Astrocyte (in vitro differentiated cells and primary cell): ENCODE measurements at regions not wholly inside any gene's neighbourhood (a gene's known extent, or its start where the extent isn't known, plus 50 kb on each side); places are given as distances from the start of the nearest gene placed in this dataset.
"Not testable (repeated sequence)": the region's sequence is repeated elsewhere in the genome, so short reads cannot be mapped to it uniquely, and the experiment has no call there.

Experiments
- DNase-seq: peaks from one replicate; pipeline ENCODE4 v3.0.0-alpha.2; 2010; ENCODE audit warnings: low read depth
- FAIRE-seq: peaks from 2 replicates; lab custom pipeline; 2011; peaks lifted over from hg19 to GRCh38; lab: Jason Lieb, UNC
- H2AFZ ChIP-seq: 2 replicates; pipeline ENCODE4 v1.6.0; 2012; ENCODE audit warnings: low read depth, low read length, inconsistent platforms
- H3K27ac ChIP-seq: 2 replicates; pipeline ENCODE4 v1.5.1; 2011; ENCODE audit warnings: low read depth, low read length, inconsistent platforms
- H3K27me3 ChIP-seq: 2 replicates; pipeline ENCODE4 v1.6.0; 2011; ENCODE audit warnings: low read length, inconsistent platforms; ENCODE audit not compliant: insufficient read depth
- H3K36me3 ChIP-seq: 2 replicates; pipeline ENCODE4 v1.5.1; 2011; ENCODE audit warnings: low read length, inconsistent platforms; ENCODE audit not compliant: insufficient read depth
- H3K4me1 ChIP-seq: 2 replicates; pipeline ENCODE4 v1.5.1; 2011; ENCODE audit warnings: low read length, inconsistent platforms; ENCODE audit not compliant: insufficient read depth
- H3K4me2 ChIP-seq: 2 replicates; pipeline ENCODE4 v1.6.0; 2012; ENCODE audit warnings: low read length, inconsistent platforms
- H3K4me3 ChIP-seq: 2 replicates; pipeline ENCODE4 v1.5.1; 2011; ENCODE audit warnings: low read depth, mild to moderate bottlenecking, low read length, inconsistent platforms; ENCODE audit not compliant: insufficient read depth
- H3K79me2 ChIP-seq: 2 replicates; pipeline ENCODE4 v1.6.0; 2012; ENCODE audit warnings: mild to moderate bottlenecking, low read length, inconsistent platforms; ENCODE audit not compliant: insufficient read depth
- H3K9ac ChIP-seq: 2 replicates; pipeline ENCODE4 v1.6.0; 2012; ENCODE audit warnings: mild to moderate bottlenecking, low read length, inconsistent platforms
- H3K9me3 ChIP-seq: 2 replicates; pipeline ENCODE4 v1.5.1; 2012; ENCODE audit warnings: low read depth, mild to moderate bottlenecking, low read length, inconsistent platforms; ENCODE audit not compliant: insufficient read depth
- H4K20me1 ChIP-seq: 2 replicates; pipeline ENCODE4 v1.6.0; 2012; ENCODE audit warnings: low read length, inconsistent platforms; ENCODE audit not compliant: insufficient read depth
- H3K27ac Mint-ChIP-seq: one replicate; pipeline ENCODE4 v1.8.0; 2021; ENCODE audit warnings: mild to moderate bottlenecking, mixed read lengths; ENCODE audit not compliant: unreplicated experiment
- H3K27me3 Mint-ChIP-seq: one replicate; pipeline ENCODE4 v1.8.0; 2021; ENCODE audit warnings: low read depth, mixed read lengths; ENCODE audit not compliant: unreplicated experiment
- H3K36me3 Mint-ChIP-seq: one replicate; pipeline ENCODE4 v1.8.0; 2021; ENCODE audit warnings: low read depth, mixed read lengths; ENCODE audit not compliant: unreplicated experiment
- H3K4me1 Mint-ChIP-seq: one replicate; pipeline ENCODE4 v1.8.0; 2021; ENCODE audit warnings: low read depth, mixed read lengths; ENCODE audit not compliant: unreplicated experiment
- H3K4me3 Mint-ChIP-seq: one replicate; pipeline ENCODE4 v1.8.0; 2021; ENCODE audit warnings: mild to moderate bottlenecking, moderate library complexity, mixed read lengths; ENCODE audit not compliant: unreplicated experiment
- H3K9me3 Mint-ChIP-seq: one replicate; pipeline ENCODE4 v1.8.0; 2021; ENCODE audit warnings: mild to moderate bottlenecking, mixed read lengths; ENCODE audit not compliant: unreplicated experiment
- EZH2 ChIP-seq: IDR thresholded peaks from 2 replicates; pipeline ENCODE4 v1.6.1; 2012; ENCODE audit warnings: mild to moderate bottlenecking, low read length, inconsistent platforms; ENCODE audit not compliant: insufficient read depth
- TF ChIP-seq, protein P1 (sequence below): IDR thresholded peaks from 2 replicates; pipeline ENCODE4 v1.5.1; 2011; ENCODE audit warnings: low read depth, mild to moderate bottlenecking, inconsistent platforms, low read length, moderate library complexity; ENCODE audit not compliant: insufficient read depth

DNA sequence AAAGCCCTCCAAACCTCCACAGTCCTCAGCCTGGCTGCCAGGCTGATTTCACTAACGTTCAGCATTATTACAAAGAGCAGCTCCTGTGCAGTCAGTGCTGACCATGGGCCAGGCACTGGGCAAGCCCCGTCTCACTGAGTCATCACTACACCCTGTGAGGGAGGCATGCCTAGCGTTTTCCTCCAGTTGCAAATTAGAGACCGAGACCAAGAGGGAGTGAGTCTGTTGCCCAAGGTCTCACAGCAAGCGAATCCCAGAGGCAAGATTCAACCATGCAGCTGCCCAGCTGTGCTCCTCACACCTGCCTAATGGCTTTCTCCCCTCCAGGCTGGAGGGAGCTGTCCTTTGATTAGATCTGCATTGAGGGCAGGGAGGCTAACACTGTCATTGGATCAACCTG lies 229.3 kb upstream of the LHX5 start:
- Histone ChIP-seq H3K4me3 (no peak overlapping the region), H3K4me1 (no peaks in the 10 kb centered on the region), H3K4me2 (no peak overlapping the region), H3K9ac (no peak overlapping the region), H3K9me3 (no peaks in the 10 kb centered on the region), H4K20me1 (no peaks in the 10 kb centered on the region), H2AFZ (no peak overlapping the region), H3K27ac (no peak overlapping the region), H3K79me2 (no peaks in the 10 kb centered on the region), H3K36me3 (no peaks in the 10 kb centered on the region), H3K27me3 (peaks cover 6% of the 10 kb centered on the region)
- peaks cover 39% of the 10 kb centered on the region for H3K27me3 Mint-ChIP-seq
- FAIRE-seq: peak; percentile 56
- TF ChIP-seq, protein P1, sequence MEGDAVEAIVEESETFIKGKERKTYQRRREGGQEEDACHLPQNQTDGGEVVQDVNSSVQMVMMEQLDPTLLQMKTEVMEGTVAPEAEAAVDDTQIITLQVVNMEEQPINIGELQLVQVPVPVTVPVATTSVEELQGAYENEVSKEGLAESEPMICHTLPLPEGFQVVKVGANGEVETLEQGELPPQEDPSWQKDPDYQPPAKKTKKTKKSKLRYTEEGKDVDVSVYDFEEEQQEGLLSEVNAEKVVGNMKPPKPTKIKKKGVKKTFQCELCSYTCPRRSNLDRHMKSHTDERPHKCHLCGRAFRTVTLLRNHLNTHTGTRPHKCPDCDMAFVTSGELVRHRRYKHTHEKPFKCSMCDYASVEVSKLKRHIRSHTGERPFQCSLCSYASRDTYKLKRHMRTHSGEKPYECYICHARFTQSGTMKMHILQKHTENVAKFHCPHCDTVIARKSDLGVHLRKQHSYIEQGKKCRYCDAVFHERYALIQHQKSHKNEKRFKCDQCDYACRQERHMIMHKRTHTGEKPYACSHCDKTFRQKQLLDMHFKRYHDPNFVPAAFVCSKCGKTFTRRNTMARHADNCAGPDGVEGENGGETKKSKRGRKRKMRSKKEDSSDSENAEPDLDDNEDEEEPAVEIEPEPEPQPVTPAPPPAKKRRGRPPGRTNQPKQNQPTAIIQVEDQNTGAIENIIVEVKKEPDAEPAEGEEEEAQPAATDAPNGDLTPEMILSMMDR: no peak
- no peak for TF ChIP-seq EZH2
- no peak overlapping the region for H3K27ac Mint-ChIP-seq
- H3K36me3 Mint-ChIP-seq: no peaks in the 10 kb centered on the region
- no peak overlapping the region for H3K4me3 Mint-ChIP-seq
- DNase-seq: peak; percentile 23
- H3K9me3 Mint-ChIP-seq: no peaks in the 10 kb centered on the region
- H3K4me1 Mint-ChIP-seq: peaks cover 6% of the 10 kb centered on the region

DNA sequence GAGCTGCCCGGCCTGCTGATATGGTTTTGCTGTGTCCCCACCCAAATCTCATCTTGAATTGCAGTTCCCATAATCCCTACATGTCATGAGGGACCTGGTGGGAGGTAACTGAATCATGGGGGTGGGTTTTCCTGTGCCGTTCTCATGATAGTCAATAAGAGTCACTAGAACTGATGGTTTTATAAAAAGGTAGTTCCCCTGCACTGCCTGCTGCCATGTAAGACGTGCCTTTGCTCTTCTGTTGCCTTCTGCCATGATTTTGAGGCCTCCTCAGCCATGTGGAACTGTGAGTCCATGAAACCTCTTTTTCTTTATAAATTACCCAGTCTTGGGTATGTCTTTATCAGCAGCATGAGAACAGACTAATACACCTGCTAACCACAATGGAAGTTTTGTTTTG lies 228.3 kb upstream of the LHX5 start:
- H3K9me3 Mint-ChIP-seq, H4K20me1 ChIP-seq, H2AFZ ChIP-seq, H3K79me2 ChIP-seq, DNase-seq, H3K27ac ChIP-seq, H3K4me1 ChIP-seq, H3K36me3 Mint-ChIP-seq, H3K9me3 ChIP-seq, FAIRE-seq, H3K4me1 Mint-ChIP-seq, H3K4me3 Mint-ChIP-seq, H3K9ac ChIP-seq, H3K36me3 ChIP-seq, H3K4me3 ChIP-seq, H3K4me2 ChIP-seq, H3K27me3 ChIP-seq: not testable (repeated sequence)
- H3K27me3 Mint-ChIP-seq: peaks cover 43% of the 10 kb centered on the region
- H3K27ac Mint-ChIP-seq: peak overlapping the region; percentile 13

DNA sequence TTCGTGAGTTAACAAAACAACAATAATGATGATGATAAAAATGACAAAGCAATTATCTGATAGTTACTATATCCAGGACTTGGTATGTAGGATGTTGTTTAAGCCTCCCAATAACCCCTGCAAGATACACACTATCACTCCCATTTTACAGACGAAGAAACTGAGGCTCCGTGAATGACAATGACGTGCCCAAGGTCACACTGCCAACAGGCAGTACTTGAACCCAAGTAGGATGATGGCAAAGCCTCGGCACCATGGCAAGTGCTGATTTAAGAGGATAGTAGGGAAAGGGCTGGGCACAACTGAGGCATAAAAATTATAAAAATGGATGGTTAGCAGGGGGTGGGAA lies 226.8 kb upstream of the LHX5 start:
- TF ChIP-seq, protein P1: no peak
- no peak for TF ChIP-seq EZH2

More for the DNA sequence above, 226.8 kb upstream of the LHX5 start:
- Histone ChIP-seq H3K4me1 (no peaks in the 10 kb centered on the region), H3K9me3 (no peaks in the 10 kb centered on the region), H3K27ac (no peak overlapping the region), H2AFZ (no peak overlapping the region), H3K79me2 (no peaks in the 10 kb centered on the region), H3K9ac (no peak overlapping the region), H3K27me3 (peaks cover 6% of the 10 kb centered on the region), H3K4me3 (no peak overlapping the region), H4K20me1 (no peaks in the 10 kb centered on the region), H3K4me2 (no peak overlapping the region), H3K36me3 (no peaks in the 10 kb centered on the region)
- no peak overlapping the region for H3K27ac Mint-ChIP-seq
- FAIRE-seq (no peak), DNase-seq (no peak)
- H3K9me3 Mint-ChIP-seq: no peaks in the 10 kb centered on the region
- H3K36me3 Mint-ChIP-seq: no peaks in the 10 kb centered on the region
- H3K4me3 Mint-ChIP-seq: no peak overlapping the region
- H3K27me3 Mint-ChIP-seq: peaks cover 43% of the 10 kb centered on the region
- peaks cover 6% of the 10 kb centered on the region for H3K4me1 Mint-ChIP-seq
